SK-N-MC (cell line): ENCODE measurements at regions not wholly inside any gene's neighbourhood (a gene's known extent, or its start where the extent isn't known, plus 50 kb on each side); places are given as distances from the start of the nearest gene placed in this dataset.

Source experiments
- DNase-seq: peaks from one replicate; pipeline ENCODE4 v3.0.0-alpha.2; 2011; ENCODE audit warnings: low read depth, low spot score
- H3K27ac ChIP-seq: fragments of 200-600 bp; sonication (generic); 2 replicates; pipeline ENCODE4 v1.5.1; 2016; ENCODE audit warnings: mixed run types
- H3K36me3 ChIP-seq: fragments of 200-600 bp; sonication (generic); 2 replicates; pipeline ENCODE4 v1.6.1; 2017; ENCODE audit warnings: antibody characterized with exemption, low read length, mixed read lengths; ENCODE audit not compliant: insufficient read depth
- H3K4me3 ChIP-seq: fragments of 200-600 bp; sonication (generic); 2 replicates; pipeline ENCODE4 v1.5.1; 2016
- H3K9ac ChIP-seq: fragments of 200-600 bp; sonication (generic); 2 replicates; pipeline ENCODE4 v1.8.0; 2017; ENCODE audit warnings: mixed run types, mixed read lengths; ENCODE audit not compliant: insufficient read length
- H3K9me3 ChIP-seq: fragments of 200-600 bp; sonication (generic); 2 replicates; pipeline ENCODE4 v1.6.1; 2017; ENCODE audit warnings: low read depth, mild to moderate bottlenecking, antibody characterized with exemption, low read length, moderate library complexity, mixed read lengths
- EZH2 ChIP-seq: fragments of 200-600 bp; sonication (generic); IDR thresholded peaks from one replicate; pipeline ENCODE4 v1.6.1; 2017; ENCODE audit warnings: antibody characterized with exemption
- FOXP2 ChIP-seq: optimal IDR thresholded peaks from 2 replicates; pipeline ENCODE3; 2011; ENCODE audit warnings: mild to moderate bottlenecking, moderate library complexity; ENCODE audit not compliant: insufficient read depth; ENCODE audit errors: extremely low read length, control extremely low read depth
- POLR2AphosphoS5 ChIP-seq: IDR thresholded peaks from 2 replicates; pipeline ENCODE4 v1.6.1; 2012; ENCODE audit warnings: mild to moderate bottlenecking, low read depth, low read length, borderline replicate concordance

GRCh38 chr15:66951531-66952320, 113.7 kb upstream of the SMAD3 start:
- DNase-seq = peak; percentile 35
- TF ChIP-seq FOXP2 (no peak), EZH2 (no peak), POLR2AphosphoS5 (no peak)
- H3K4me3 ChIP-seq = no peak overlapping the region
- H3K27ac ChIP-seq = peak overlapping the region; percentile 22; the same call in 1 of the 2 replicates
- H3K9ac ChIP-seq = no peak overlapping the region
- H3K9me3 ChIP-seq = no peaks in the 10 kb centered on the region
- H3K36me3 ChIP-seq = no peaks in the 10 kb centered on the region

GRCh38 chr15:66952756-66953522, 112.5 kb upstream of the SMAD3 start:
- H3K4me3 ChIP-seq = no peak overlapping the region
- TF ChIP-seq POLR2AphosphoS5 (no peak), EZH2 (no peak), FOXP2 (no peak)
- no peaks in the 10 kb centered on the region for H3K9me3 ChIP-seq
- H3K9ac ChIP-seq = no peak overlapping the region
- H3K27ac ChIP-seq = no peak overlapping the region
- no peak for DNase-seq
- no peaks in the 10 kb centered on the region for H3K36me3 ChIP-seq

- no peak for TF ChIP-seq POLR2AphosphoS5
- no peak for TF ChIP-seq FOXP2
- TF ChIP-seq EZH2 = no peak
- DNase-seq = no peak
- H3K36me3 ChIP-seq = no peaks in the 10 kb centered on the region
- H3K4me3 ChIP-seq = no peak overlapping the region
- no peak overlapping the region for H3K9ac ChIP-seq
- no peaks in the 10 kb centered on the region for H3K9me3 ChIP-seq
- H3K27ac ChIP-seq = no peak overlapping the region
These were observed 111.7 kb upstream of the SMAD3 start for GRCh38 chr15:66953523-66954229.

GRCh38 chr15:66954601-66955000, 110.8 kb upstream of the SMAD3 start:
- TF ChIP-seq FOXP2 (no peak), POLR2AphosphoS5 (no peak), EZH2 (no peak)
- no peaks in the 10 kb centered on the region for H3K36me3 ChIP-seq
- H3K4me3 ChIP-seq = no peak overlapping the region
- no peak for DNase-seq
- H3K9me3 ChIP-seq = no peaks in the 10 kb centered on the region
- H3K9ac ChIP-seq = no peak overlapping the region
- H3K27ac ChIP-seq = no peak overlapping the region

- TF ChIP-seq POLR2AphosphoS5 (no peak), EZH2 (no peak), FOXP2 (no peak)
- H3K36me3 ChIP-seq = no peaks in the 10 kb centered on the region
- no peak overlapping the region for H3K27ac ChIP-seq
- no peak overlapping the region for H3K4me3 ChIP-seq
- no peaks in the 10 kb centered on the region for H3K9me3 ChIP-seq
- DNase-seq = no peak
- no peak overlapping the region for H3K9ac ChIP-seq
These were observed 110.3 kb upstream of the SMAD3 start for GRCh38 chr15:66955001-66955516.

GRCh38 chr15:66955871-66956585, 109.4 kb upstream of the SMAD3 start:
- no peak for DNase-seq
- H3K36me3 ChIP-seq = no peaks in the 10 kb centered on the region

GRCh38 chr15:66956672-66957430, 108.6 kb upstream of the SMAD3 start:
- Histone ChIP-seq H3K27ac (no peak overlapping the region), H3K9me3 (no peaks in the 10 kb centered on the region), H3K36me3 (no peaks in the 10 kb centered on the region), H3K4me3 (no peak overlapping the region), H3K9ac (no peak overlapping the region)
- TF ChIP-seq FOXP2 (no peak), POLR2AphosphoS5 (no peak), EZH2 (no peak)
- DNase-seq = no peak

More at GRCh38 chr15:66955871-66956585, 109.4 kb upstream of the SMAD3 start:
- no peak overlapping the region for H3K9ac ChIP-seq
- no peaks in the 10 kb centered on the region for H3K9me3 ChIP-seq
- TF ChIP-seq FOXP2 (no peak), EZH2 (no peak), POLR2AphosphoS5 (no peak)
- no peak overlapping the region for H3K4me3 ChIP-seq
- no peak overlapping the region for H3K27ac ChIP-seq
